ENCODE measurements at regions not wholly inside any gene's neighbourhood (a gene's known extent, or its start where the extent isn't known, plus 50 kb on each side); places are given as distances from the start of the nearest gene placed in this dataset.

DNA sequence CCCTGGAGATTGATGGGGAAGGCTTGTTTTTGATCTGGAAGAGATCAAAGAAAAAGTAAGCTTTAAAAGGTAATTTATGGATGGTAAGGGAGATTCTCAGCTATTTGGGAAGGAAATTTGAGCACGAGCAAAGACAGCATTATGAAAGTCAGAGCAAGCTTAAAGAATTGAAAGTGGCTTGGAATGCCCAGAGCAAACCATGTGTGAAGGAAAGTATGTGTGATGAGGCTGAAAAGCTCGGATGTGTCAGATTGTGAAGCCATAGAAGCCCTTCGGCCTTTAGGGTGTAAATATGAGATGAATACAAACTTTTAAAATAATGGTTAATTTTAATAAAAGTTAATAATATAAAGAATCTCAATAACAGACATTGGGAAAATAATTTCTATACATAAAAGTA is 377.4 kb upstream of the DSEL start:
- no peak for TF ChIP-seq CTCF (IDR thresholded peaks at IDR 0.05)
- no peak for TF ChIP-seq POLR2A (IDR thresholded peaks at IDR 0.05)
- intact Hi-C loops (cut with DNase I; ENCODE audit: low total_unique reads), result no loop called here
- 25 to 39% methylated on average over 3 of the region's 3 CpGs for WGBS, 2 donors
- no peak for DNase-seq (ENCODE audit: low spot score in 2 of 2)
- H3K4me3 ChIP-seq (ENCODE audit: low read depth, poor library complexity, severe bottlenecking), result no peak overlapping the region

DNA sequence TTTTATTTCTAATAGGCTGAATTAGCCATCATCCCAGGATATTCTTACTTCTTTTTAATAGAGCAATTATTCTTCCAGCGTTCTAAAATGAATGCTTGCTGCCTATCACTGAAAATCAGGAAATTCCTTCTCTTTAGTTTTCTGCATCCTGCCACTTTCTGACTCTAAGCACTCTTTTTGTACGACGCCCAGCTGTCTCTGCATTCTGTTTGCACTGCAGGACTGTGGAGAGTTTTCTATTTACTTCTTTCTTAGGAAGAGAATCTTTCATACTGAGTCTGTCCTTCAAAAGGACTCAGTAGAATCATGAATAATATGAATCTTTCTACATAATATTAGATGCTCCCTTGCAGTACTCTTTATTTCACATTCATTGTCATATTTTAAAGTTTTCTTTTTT is 360.4 kb upstream of the DSEL start:
- TF ChIP-seq POLR2A (IDR thresholded peaks at IDR 0.05), result no peak
- no peak for TF ChIP-seq CTCF (IDR thresholded peaks at IDR 0.05)
- WGBS, 2 donors, result 33 to 47% methylated on average over 3 of the region's 3 CpGs
- H3K4me3 ChIP-seq (ENCODE audit: low read depth, poor library complexity, severe bottlenecking), result no peak overlapping the region
- intact Hi-C loops (cut with DNase I; ENCODE audit: low total_unique reads), result no loop called here
- DNase-seq (ENCODE audit: low spot score in 2 of 2), result no peak

- no peak for DNase-seq (ENCODE audit: low spot score in 2 of 2)
- TF ChIP-seq CTCF (IDR thresholded peaks at IDR 0.05), result no peak
- TF ChIP-seq POLR2A (IDR thresholded peaks at IDR 0.05), result no peak
- H3K4me3 ChIP-seq (ENCODE audit: low read depth, poor library complexity, severe bottlenecking), result no peak overlapping the region
- 80 to 91% methylated on average over 1 of the region's 1 CpG for WGBS, 2 donors
- intact Hi-C loops (cut with DNase I; ENCODE audit: low total_unique reads), result no loop called here
Observed at GRCh38 chr18:67875944-67876343, 359.4 kb upstream of the DSEL start.

DNA sequence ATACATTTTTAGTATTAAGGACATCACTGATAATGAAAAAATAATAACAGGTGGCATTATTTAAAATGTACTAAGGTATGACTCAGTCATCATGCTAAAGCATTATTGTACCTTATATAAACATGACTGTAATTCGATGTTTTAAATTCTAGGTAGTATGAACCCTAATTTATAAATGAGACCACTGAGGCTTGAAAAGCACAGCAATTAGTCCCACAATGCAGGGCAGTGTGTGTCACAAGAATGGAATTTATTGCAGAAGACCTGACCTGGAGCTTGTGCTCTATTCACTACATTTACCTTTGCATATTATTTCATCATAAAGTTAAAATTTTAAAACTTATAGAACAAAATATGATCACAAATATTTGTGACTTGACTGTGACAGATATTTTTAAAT is 358.5 kb upstream of the DSEL start:
- TF ChIP-seq CTCF (IDR thresholded peaks at IDR 0.05) (no peak), POLR2A (IDR thresholded peaks at IDR 0.05) (no peak)
- WGBS, 2 donors, result 80 to 88% methylated on average over 1 of the region's 1 CpG
- intact Hi-C loops (cut with DNase I; ENCODE audit: low total_unique reads), result no loop called here
- no peak for DNase-seq (ENCODE audit: low spot score in 2 of 2)
- H3K4me3 ChIP-seq (ENCODE audit: low read depth, poor library complexity, severe bottlenecking), result no peak overlapping the region

GRCh38 chr18:67865400-67865799 is 348.9 kb upstream of the DSEL start:
- H3K4me3 ChIP-seq (ENCODE audit: low read depth, poor library complexity, severe bottlenecking), result no peak overlapping the region
- whole genome bisulfite sequencing, 2 donors, result 83% methylated on average over 4 of the region's 4 CpGs
- intact Hi-C loops (cut with DNase I; ENCODE audit: low total_unique reads), result no loop called here
- TF ChIP-seq POLR2A (IDR thresholded peaks at IDR 0.05), result no peak
- no peak for TF ChIP-seq CTCF (IDR thresholded peaks at IDR 0.05)
- no peak for DNase-seq (ENCODE audit: low spot score in 2 of 2)

GRCh38 chr18:67864677-67865340 is 348.3 kb upstream of the DSEL start:
- intact Hi-C loops (cut with DNase I; ENCODE audit: low total_unique reads), result no loop called here
- 61 to 63% methylated on average over 2 of the region's 2 CpGs for WGBS, 2 donors
- H3K4me3 ChIP-seq (ENCODE audit: low read depth, poor library complexity, severe bottlenecking), result no peak overlapping the region
- TF ChIP-seq CTCF (IDR thresholded peaks at IDR 0.05), result no peak
- no peak for TF ChIP-seq POLR2A (IDR thresholded peaks at IDR 0.05)
- DNase-seq (ENCODE audit: low spot score in 2 of 2), result no peak
